ENCODE measurements at regions not wholly inside any gene's neighbourhood (a gene's known extent, or its start where the extent isn't known, plus 50 kb on each side); places are given as distances from the start of the nearest gene placed in this dataset.

- TF ChIP-seq CTCF (conservative IDR thresholded peaks at IDR 0.05; ENCODE audit: low read depth, low read length) (no peak), POLR2A (IDR thresholded peaks at IDR 0.05; ENCODE audit: low read depth, low read length) (no peak), RFX5 (IDR thresholded peaks at IDR 0.05; ENCODE audit: low read depth, low read length) (no peak), RAD21 (IDR thresholded peaks at IDR 0.05; ENCODE audit: low read length) (no peak), FOS (IDR thresholded peaks at IDR 0.05; ENCODE audit: low read depth, low read length) (no peak), SMC3 (IDR thresholded peaks at IDR 0.05; ENCODE audit: low read depth, low read length) (no peak), CHD1 (IDR thresholded peaks at IDR 0.05; ENCODE audit: low read depth, low read length) (no peak), RCOR1 (IDR thresholded peaks at IDR 0.05; ENCODE audit: insufficient replicate concordance, low read length) (no peak), MAZ (IDR thresholded peaks at IDR 0.05; ENCODE audit: borderline replicate concordance, low read depth, low read length) (no peak), MXI1 (IDR thresholded peaks at IDR 0.05; ENCODE audit: borderline replicate concordance, low read depth, low read length) (no peak), NFE2L2 (IDR thresholded peaks at IDR 0.05; ENCODE audit: low read depth, low read length) (no peak), CEBPB (IDR thresholded peaks at IDR 0.05; ENCODE audit: low read depth, low read length) (no peak)
- TF ChIP-seq, protein P1, sequence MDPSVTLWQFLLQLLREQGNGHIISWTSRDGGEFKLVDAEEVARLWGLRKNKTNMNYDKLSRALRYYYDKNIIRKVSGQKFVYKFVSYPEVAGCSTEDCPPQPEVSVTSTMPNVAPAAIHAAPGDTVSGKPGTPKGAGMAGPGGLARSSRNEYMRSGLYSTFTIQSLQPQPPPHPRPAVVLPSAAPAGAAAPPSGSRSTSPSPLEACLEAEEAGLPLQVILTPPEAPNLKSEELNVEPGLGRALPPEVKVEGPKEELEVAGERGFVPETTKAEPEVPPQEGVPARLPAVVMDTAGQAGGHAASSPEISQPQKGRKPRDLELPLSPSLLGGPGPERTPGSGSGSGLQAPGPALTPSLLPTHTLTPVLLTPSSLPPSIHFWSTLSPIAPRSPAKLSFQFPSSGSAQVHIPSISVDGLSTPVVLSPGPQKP (IDR thresholded peaks at IDR 0.05; ENCODE audit: borderline replicate concordance, low read depth, low read length): no peak
These were observed 797.8 kb downstream of the EFNB2 start for GRCh38 chr13:105737688-105738087.

Data from IMR-90 (cell line).